Osteoblast (primary cell): ENCODE measurements at regions not wholly inside any gene's neighbourhood (a gene's known extent, or its start where the extent isn't known, plus 50 kb on each side); places are given as distances from the start of the nearest gene placed in this dataset.

ENCODE experiments used
- DNase-seq: peaks from one replicate; pipeline ENCODE4 v3.0.0; 2011; ENCODE audit warnings: low spot score, mixed read lengths; ENCODE audit not compliant: insufficient read length; ENCODE audit errors: missing footprints
- H2AFZ ChIP-seq: 2 replicates; pipeline ENCODE4 v1.6.0; 2011; ENCODE audit warnings: mild to moderate bottlenecking, low read length
- H3K27ac ChIP-seq: 2 replicates; pipeline ENCODE4 v1.5.1; 2011; ENCODE audit warnings: mild to moderate bottlenecking, low read depth, low read length, moderate library complexity
- H3K27me3 ChIP-seq: 2 replicates; pipeline ENCODE4 v1.6.0; 2012; ENCODE audit warnings: mild to moderate bottlenecking, control low read depth, inconsistent platforms, low read length, moderate library complexity; ENCODE audit not compliant: insufficient read depth
- H3K36me3 ChIP-seq: 2 replicates; pipeline ENCODE4 v1.5.1; 2011; ENCODE audit warnings: mild to moderate bottlenecking, low read length, control low read depth, moderate library complexity; ENCODE audit not compliant: insufficient read depth
- H3K4me1 ChIP-seq: 2 replicates; pipeline ENCODE4 v1.5.1; 2011; ENCODE audit warnings: mild to moderate bottlenecking, low read length, control low read depth, moderate library complexity; ENCODE audit not compliant: insufficient read depth
- H3K4me2 ChIP-seq: 2 replicates; pipeline ENCODE4 v1.6.0; 2011; ENCODE audit warnings: mild to moderate bottlenecking, low read length; ENCODE audit not compliant: insufficient read depth
- H3K4me3 ChIP-seq: fragments of 200-600 bp; sonication (generic); 3 replicates; pipeline ENCODE4 v1.5.1; 2012; ENCODE audit warnings: mild to moderate bottlenecking, low read length, inconsistent platforms; ENCODE audit not compliant: insufficient read depth
- H3K79me2 ChIP-seq: 2 replicates; pipeline ENCODE4 v1.6.0; 2012; ENCODE audit warnings: mild to moderate bottlenecking, low read length, control low read depth, inconsistent platforms; ENCODE audit not compliant: insufficient read depth
- H3K9me3 ChIP-seq: 2 replicates; pipeline ENCODE4 v1.5.1; 2011; ENCODE audit warnings: low read depth, low read length, control low read depth
- H4K20me1 ChIP-seq: 2 replicates; pipeline ENCODE4 v1.6.0; 2012; ENCODE audit warnings: mild to moderate bottlenecking, low read length, control low read depth; ENCODE audit not compliant: insufficient read depth
- CTCF ChIP-seq: IDR thresholded peaks from 2 replicates; pipeline ENCODE4 v1.5.1; 2011; ENCODE audit warnings: mild to moderate bottlenecking, low read depth, low read length, moderate library complexity; ENCODE audit errors: extremely low read depth

- DNase-seq = no peak
- no peak overlapping the region for H2AFZ ChIP-seq
- H4K20me1 ChIP-seq = no peaks in the 10 kb centered on the region
- H3K4me3 ChIP-seq = no peak overlapping the region
- no peaks in the 10 kb centered on the region for H3K9me3 ChIP-seq
- TF ChIP-seq CTCF = no peak
- peaks cover 21% of the 10 kb centered on the region for H3K27me3 ChIP-seq
- H3K4me1 ChIP-seq = peaks cover 9% of the 10 kb centered on the region
- H3K79me2 ChIP-seq = no peaks in the 10 kb centered on the region
- no peak overlapping the region for H3K4me2 ChIP-seq
- no peak overlapping the region for H3K27ac ChIP-seq
- no peaks in the 10 kb centered on the region for H3K36me3 ChIP-seq
Observed at GRCh38 chr3:10602271-10602670, 96.9 kb upstream of the ATP2B2 start.

GRCh38 chr3:10602769-10603768 is 97.7 kb upstream of the ATP2B2 start:
- no peak overlapping the region for H3K27ac ChIP-seq
- DNase-seq = no peak
- no peaks in the 10 kb centered on the region for H3K9me3 ChIP-seq
- peaks cover 9% of the 10 kb centered on the region for H3K4me1 ChIP-seq
- H3K4me3 ChIP-seq = no peak overlapping the region
- H4K20me1 ChIP-seq = no peaks in the 10 kb centered on the region
- H3K27me3 ChIP-seq = peaks cover 16% of the 10 kb centered on the region
- no peaks in the 10 kb centered on the region for H3K36me3 ChIP-seq
- no peak for TF ChIP-seq CTCF
- H2AFZ ChIP-seq = no peak overlapping the region
- H3K79me2 ChIP-seq = no peaks in the 10 kb centered on the region
- H3K4me2 ChIP-seq = no peak overlapping the region

GRCh38 chr3:10609134-10609533 is 103.7 kb upstream of the ATP2B2 start:
- DNase-seq = no peak
- Histone ChIP-seq H3K36me3 (no peaks in the 10 kb centered on the region), H3K27me3 (peaks cover 9% of the 10 kb centered on the region), H2AFZ (no peak overlapping the region), H3K4me3 (no peak overlapping the region), H3K4me1 (no peaks in the 10 kb centered on the region), H3K4me2 (no peak overlapping the region), H3K9me3 (no peaks in the 10 kb centered on the region), H3K79me2 (no peaks in the 10 kb centered on the region), H3K27ac (no peak overlapping the region), H4K20me1 (no peaks in the 10 kb centered on the region)
- no peak for TF ChIP-seq CTCF

- Histone ChIP-seq H3K4me3 (no peak overlapping the region), H4K20me1 (no peaks in the 10 kb centered on the region), H3K27ac (no peak overlapping the region), H3K79me2 (no peaks in the 10 kb centered on the region), H3K9me3 (peaks cover 2% of the 10 kb centered on the region), H3K4me1 (no peaks in the 10 kb centered on the region), H3K36me3 (no peaks in the 10 kb centered on the region), H3K4me2 (no peak overlapping the region), H3K27me3 (peaks cover 15% of the 10 kb centered on the region), H2AFZ (no peak overlapping the region)
- DNase-seq = no peak
- TF ChIP-seq CTCF = no peak
Observed at GRCh38 chr3:10614168-10614567, 108.8 kb upstream of the ATP2B2 start.
